ENCODE measurements at regions not wholly inside any gene's neighbourhood (a gene's known extent, or its start where the extent isn't known, plus 50 kb on each side); places are given as distances from the start of the nearest gene placed in this dataset.
"Not testable (repeated sequence)": the region's sequence is repeated elsewhere in the genome, so short reads cannot be mapped to it uniquely, and the experiment has no call there.

DNA sequence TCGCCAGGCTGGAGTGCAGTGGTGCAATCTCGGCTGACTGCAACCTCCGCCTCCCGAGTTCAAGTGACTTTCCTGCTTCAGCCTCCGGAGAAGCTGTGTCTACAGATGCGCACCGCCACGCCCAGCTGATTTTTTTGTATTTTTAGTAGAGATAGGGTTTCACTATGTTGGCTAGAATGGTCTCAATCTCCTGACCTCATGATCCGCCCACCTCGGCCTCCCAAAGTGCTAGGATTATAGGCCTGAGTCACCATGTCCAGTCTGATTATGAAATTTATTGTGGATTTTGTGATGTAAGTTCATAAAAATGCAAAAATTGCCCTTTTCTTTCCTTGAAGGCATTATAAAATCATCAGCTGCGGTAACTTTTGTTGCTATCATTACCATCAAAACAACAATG, 1688.3 kb upstream of the ADGRL3 start:
- H3K9me3 ChIP-seq (ENCODE audit: low read length); ATAC-seq; H3K9ac ChIP-seq (ENCODE audit: insufficient read depth, low read depth, low read length); CTCF ChIA-PET (ENCODE audit: low intra/inter-chr PET ratio, low total read pairs); H3K27ac ChIP-seq (ENCODE audit: extremely low read length, insufficient read depth, low read length); H3K36me3 ChIP-seq (replicated peaks in 1 of 2; ENCODE audit: control insufficient read depth in 1 of 2, insufficient read depth in 2 of 2, low read length in 2 of 2); DNase-seq (ENCODE audit: low spot score); FAIRE-seq; BruUV-seq (replicated peaks); H3K79me2 ChIP-seq (ENCODE audit: insufficient read depth, low read length); H3K4me1 ChIP-seq (ENCODE audit: insufficient read depth, low read length); POLR2A ChIA-PET; in situ Hi-C loops (cut with HindIII; ENCODE audit: extremely low pct_ligation_motif_present, low pct_unique_long_range_greater_than_20kb); H2AFZ ChIP-seq (ENCODE audit: low read length); H3K4me3 ChIP-seq (replicated peaks in 1 of 3; ENCODE audit: insufficient read depth in 1 of 3, low read depth in 2 of 3, low read length in 3 of 3); intact Hi-C loops (cut with micrococcal nuclease; ENCODE audit: unreplicated experiment); H3K27me3 ChIP-seq (ENCODE audit: control insufficient read depth in 1 of 2, insufficient read depth in 2 of 2, low read length in 2 of 2); H3K4me2 ChIP-seq (ENCODE audit: low read depth, low read length); H4K20me1 ChIP-seq (ENCODE audit: insufficient read depth, low read length): not testable (repeated sequence)
- WGBS (ENCODE audit: low lambda C conversion rate), result 38% methylated on average over 11 of the region's 11 CpGs

DNA sequence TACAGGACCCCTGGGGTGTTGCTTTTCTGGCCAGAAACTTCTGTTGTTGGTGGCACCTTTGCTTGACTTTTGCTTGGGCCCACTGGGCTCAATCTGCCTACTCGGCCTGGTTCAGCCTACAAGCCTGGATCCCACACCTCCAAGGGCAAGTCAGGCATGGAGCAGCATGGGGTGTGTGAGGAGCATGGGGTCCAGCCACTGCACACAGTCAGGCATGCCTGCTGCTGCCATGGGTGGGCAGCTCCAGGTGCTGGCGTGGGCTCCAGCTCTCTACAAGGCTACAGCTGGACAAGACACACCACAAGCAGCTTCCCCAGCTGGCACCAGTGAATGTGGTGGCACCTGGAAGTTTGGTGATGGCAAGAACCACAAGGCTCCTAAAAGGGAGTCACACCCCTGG, 1683.1 kb upstream of the ADGRL3 start:
- no peaks in the 10 kb centered on the region for H3K36me3 ChIP-seq (replicated peaks in 1 of 2; ENCODE audit: control insufficient read depth in 1 of 2, insufficient read depth in 2 of 2, low read length in 2 of 2)
- no peak overlapping the region for H3K9ac ChIP-seq (ENCODE audit: insufficient read depth, low read depth, low read length)
- no peak overlapping the region for H3K4me3 ChIP-seq (replicated peaks in 1 of 3; ENCODE audit: insufficient read depth in 1 of 3, low read depth in 2 of 3, low read length in 3 of 3)
- WGBS (ENCODE audit: low lambda C conversion rate), result no CpG with 5 or more reads among the region's 2 CpGs
- no peaks in the 10 kb centered on the region for H4K20me1 ChIP-seq (ENCODE audit: insufficient read depth, low read length)
- no peaks in the 10 kb centered on the region for H3K4me1 ChIP-seq (ENCODE audit: insufficient read depth, low read length)
- DNase-seq (ENCODE audit: low spot score) (no peak), ATAC-seq (no peak), FAIRE-seq (no peak)
- in situ Hi-C loops (cut with HindIII; ENCODE audit: extremely low pct_ligation_motif_present, low pct_unique_long_range_greater_than_20kb), result no loop called here
- no peak overlapping the region for H3K27ac ChIP-seq (ENCODE audit: extremely low read length, insufficient read depth, low read length)
- H3K79me2 ChIP-seq (ENCODE audit: insufficient read depth, low read length), result no peaks in the 10 kb centered on the region
- H2AFZ ChIP-seq (ENCODE audit: low read length), result no peak overlapping the region
- no peak overlapping the region for H3K4me2 ChIP-seq (ENCODE audit: low read depth, low read length)
- POLR2A ChIA-PET, result no interaction called here
- CTCF ChIA-PET (ENCODE audit: low intra/inter-chr PET ratio, low total read pairs), result no interaction called here
- no peaks in the 10 kb centered on the region for H3K27me3 ChIP-seq (ENCODE audit: control insufficient read depth in 1 of 2, insufficient read depth in 2 of 2, low read length in 2 of 2)
- H3K9me3 ChIP-seq (ENCODE audit: low read length), result no peaks in the 10 kb centered on the region
- no TSS peak for BruUV-seq (replicated peaks)
- TF ChIP-seq REXO4 (CRISPR knock-in tag; IDR thresholded peaks at IDR 0.05; ENCODE audit: borderline replicate concordance), result no peak
- no peak for TF ChIP-seq ZNF451 (CRISPR knock-in tag; IDR thresholded peaks at IDR 0.05)
- TF ChIP-seq ZNF616 (CRISPR knock-in tag; IDR thresholded peaks at IDR 0.05; ENCODE audit: low read depth), result no peak
- no peak for TF ChIP-seq ELF3 (CRISPR knock-in tag; IDR thresholded peaks at IDR 0.05)
- no peak for TF ChIP-seq HOXA9 (CRISPR knock-in tag; IDR thresholded peaks at IDR 0.05; ENCODE audit: borderline replicate concordance)
- no peak for TF ChIP-seq MYNN (CRISPR knock-in tag; IDR thresholded peaks at IDR 0.05; ENCODE audit: low read depth)
- TF ChIP-seq RBAK (CRISPR knock-in tag; IDR thresholded peaks at IDR 0.05), result no peak
- TF ChIP-seq ATF7-NPFF (CRISPR knock-in tag; IDR thresholded peaks at IDR 0.05; ENCODE audit: low read depth), result no peak
- TF ChIP-seq HDAC1 (CRISPR knock-in tag; IDR thresholded peaks at IDR 0.05), result no peak
- no peak for TF ChIP-seq SRF (IDR thresholded peaks at IDR 0.05; ENCODE audit: low read depth, low read length)
- no peak for TF ChIP-seq ADNP (CRISPR knock-in tag; IDR thresholded peaks at IDR 0.05)
- no peak for TF ChIP-seq ZNF672 (CRISPR knock-in tag; IDR thresholded peaks at IDR 0.05)
- TF ChIP-seq XRCC5 (optimal IDR thresholded peaks at IDR 0.05; ENCODE audit: low read length), result no peak
- no peak for TF ChIP-seq ZNF335 (CRISPR knock-in tag; IDR thresholded peaks at IDR 0.05)
- no peak for TF ChIP-seq GLI4 (CRISPR knock-in tag; IDR thresholded peaks at IDR 0.05; ENCODE audit: borderline replicate concordance)
- no peak for TF ChIP-seq REPIN1 (CRISPR knock-in tag; IDR thresholded peaks at IDR 0.05; ENCODE audit: borderline replicate concordance, low read depth)
- no peak for TF ChIP-seq IKZF1 (IDR thresholded peaks at IDR 0.05)
- no peak for TF ChIP-seq ZNF282 (IDR thresholded peaks at IDR 0.05; ENCODE audit: partially characterized antibody)
- no peak for TF ChIP-seq ELF1 (CRISPR knock-in tag; IDR thresholded peaks at IDR 0.05)
- intact Hi-C loops (cut with micrococcal nuclease; ENCODE audit: unreplicated experiment), result no loop called here
